ENCODE measurements at regions not wholly inside any gene's neighbourhood (a gene's known extent, or its start where the extent isn't known, plus 50 kb on each side); places are given as distances from the start of the nearest gene placed in this dataset.
"Not testable (repeated sequence)": the region's sequence is repeated elsewhere in the genome, so short reads cannot be mapped to it uniquely, and the experiment has no call there.

DNA sequence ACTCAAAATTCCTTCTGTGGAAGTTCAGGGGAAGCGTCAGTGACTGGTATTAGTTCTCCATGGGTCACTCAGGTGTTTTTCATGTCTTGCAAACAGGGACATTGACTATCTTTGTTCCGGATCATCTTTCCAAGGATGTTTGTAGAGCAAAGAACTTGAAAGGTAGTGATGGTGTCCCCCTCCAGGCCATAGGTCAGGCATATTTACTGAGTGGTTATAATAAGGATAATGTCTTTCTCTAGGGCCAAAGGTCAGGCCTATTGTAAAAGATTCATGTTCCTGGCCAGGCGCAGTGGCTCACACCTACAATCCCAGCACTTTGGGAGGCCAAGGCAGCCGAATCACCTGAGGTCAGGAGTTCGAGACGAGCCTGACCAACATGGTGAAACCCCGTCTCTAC, 614.8 kb downstream of the KIF4B start:
- H3K27me3 Mint-ChIP-seq = peaks cover 6% of the 10 kb centered on the region
- H3K36me3 Mint-ChIP-seq = no peaks in the 10 kb centered on the region
- ChIA-PET CTCF (no interaction called here), POLR2A (no interaction called here)
- intact Hi-C loops (cut with micrococcal nuclease) = no loop called here
- no peaks in the 10 kb centered on the region for H3K4me1 Mint-ChIP-seq (ENCODE audit: low read depth)
- no peaks in the 10 kb centered on the region for H3K9me3 Mint-ChIP-seq
- no peak for DNase-seq
- H3K4me3 Mint-ChIP-seq = no peak overlapping the region
- H3K27ac Mint-ChIP-seq = no peak overlapping the region

DNA sequence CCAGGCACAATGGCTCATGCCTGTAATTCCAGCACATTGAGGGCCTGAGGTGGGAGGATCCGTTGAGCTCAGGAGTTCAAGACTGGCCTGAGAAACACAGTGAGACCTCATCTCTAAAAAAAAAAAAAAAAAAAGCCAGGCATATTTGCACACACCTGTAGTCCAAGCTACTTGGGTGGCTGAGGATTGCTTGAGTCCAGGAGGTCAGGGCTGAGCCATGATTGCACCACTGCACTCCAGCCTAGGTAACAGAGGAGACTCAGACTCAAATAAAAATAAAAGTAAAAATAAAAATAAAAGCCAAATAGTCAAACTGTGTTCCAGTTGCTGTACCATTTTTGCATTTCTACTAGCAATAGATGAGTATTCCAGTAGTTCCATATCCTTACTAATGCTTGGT, 616.0 kb downstream of the KIF4B start:
- Mint-ChIP-seq H3K9me3 (no peaks in the 10 kb centered on the region), H3K4me1 (ENCODE audit: low read depth) (no peaks in the 10 kb centered on the region), H3K4me3 (no peak overlapping the region), H3K27me3 (peaks cover 3% of the 10 kb centered on the region), H3K27ac (no peak overlapping the region), H3K36me3 (no peaks in the 10 kb centered on the region)
- intact Hi-C loops (cut with micrococcal nuclease) = no loop called here
- ChIA-PET POLR2A (no interaction called here), CTCF (no interaction called here)
- no peak for DNase-seq

DNA sequence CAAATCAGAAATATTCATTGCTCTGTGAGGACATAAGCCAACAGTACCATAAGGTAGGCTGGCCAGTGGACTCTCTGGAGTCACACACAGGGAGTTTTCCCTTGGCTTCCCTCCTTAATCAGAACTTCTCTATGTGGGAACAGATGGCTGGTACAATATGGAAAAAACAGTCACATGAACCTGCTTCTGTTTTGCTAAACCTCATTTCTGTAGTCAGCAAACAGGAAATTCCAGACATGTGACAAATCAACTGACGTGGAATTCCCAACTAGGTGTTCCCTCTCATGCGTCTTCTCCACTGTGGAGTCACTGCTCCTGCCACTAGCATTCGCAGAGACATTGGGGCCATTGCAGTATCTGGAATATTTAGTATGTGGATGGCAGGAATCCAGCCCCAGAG, 617.6 kb downstream of the KIF4B start:
- Mint-ChIP-seq H3K36me3 (no peaks in the 10 kb centered on the region), H3K4me1 (ENCODE audit: low read depth) (no peaks in the 10 kb centered on the region), H3K27me3 (peaks cover 3% of the 10 kb centered on the region), H3K27ac (no peak overlapping the region), H3K4me3 (no peak overlapping the region), H3K9me3 (no peaks in the 10 kb centered on the region)
- ChIA-PET CTCF (no interaction called here), POLR2A (no interaction called here)
- intact Hi-C loops (cut with micrococcal nuclease) = no loop called here
- no peak for DNase-seq

DNA sequence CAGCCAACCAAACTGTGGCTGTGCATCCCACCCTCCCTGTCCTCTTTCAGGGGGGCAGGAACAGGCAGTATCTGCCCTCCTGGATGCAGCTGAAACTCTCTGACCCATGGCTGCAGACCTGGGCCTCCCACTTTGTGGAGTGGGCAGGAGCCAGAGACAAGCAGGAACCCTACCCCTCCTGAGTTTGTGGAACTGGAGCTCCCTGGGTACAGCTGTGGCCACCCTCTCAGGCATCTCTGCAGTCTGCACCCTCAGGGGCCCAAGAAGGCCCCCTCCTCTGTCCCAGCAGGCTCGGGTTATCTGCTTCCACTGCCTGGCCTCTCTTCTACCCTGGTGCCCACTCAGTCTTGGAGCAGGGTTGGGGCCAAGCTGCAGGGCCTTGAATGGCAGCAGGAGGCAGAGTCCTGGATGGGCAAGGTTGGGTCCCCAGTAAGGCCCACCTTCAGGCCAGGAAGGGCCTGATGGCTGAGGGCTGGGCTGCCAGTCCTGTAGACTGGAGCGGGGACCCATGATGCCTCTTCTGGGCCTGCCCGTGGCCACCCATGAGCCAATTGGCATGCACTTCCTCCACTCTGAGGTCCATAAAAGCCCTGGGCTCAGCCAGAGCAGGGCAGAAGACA, 619.9 kb downstream of the KIF4B start:
- no peak overlapping the region for H3K4me3 Mint-ChIP-seq
- H3K27me3 Mint-ChIP-seq = no peaks in the 10 kb centered on the region
- CTCF ChIA-PET = no interaction called here
- no peaks in the 10 kb centered on the region for H3K36me3 Mint-ChIP-seq
- no peaks in the 10 kb centered on the region for H3K9me3 Mint-ChIP-seq
- POLR2A ChIA-PET = interaction anchor here (0.6 kb wide), 1 partner anchor 1406 kb away, joined by 3 read pairs; no protein-coding TSS in a partner anchor
- H3K27ac Mint-ChIP-seq = no peak overlapping the region
- no peak for DNase-seq
- intact Hi-C loops (cut with micrococcal nuclease) = no loop called here
- H3K4me1 Mint-ChIP-seq (ENCODE audit: low read depth) = no peaks in the 10 kb centered on the region

DNA sequence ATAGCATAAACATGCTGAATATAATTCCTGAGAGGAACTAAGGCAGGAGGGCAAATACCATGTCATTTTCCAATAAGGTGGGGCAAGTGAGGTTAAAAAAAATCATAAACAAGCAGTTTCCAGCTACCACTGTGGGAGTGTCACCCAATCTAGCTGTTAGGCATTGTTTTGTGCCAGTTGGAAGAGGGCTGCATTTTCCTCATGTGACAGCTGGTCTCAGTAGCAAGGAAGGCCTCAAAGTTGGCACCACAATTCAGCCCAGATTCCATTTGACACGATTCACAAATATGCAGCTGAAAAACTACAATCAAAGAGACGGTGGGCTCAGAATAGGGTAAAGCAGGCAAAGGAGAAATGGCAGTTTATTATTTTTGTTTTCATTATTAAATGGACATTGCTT, 636.1 kb downstream of the KIF4B start:
- Mint-ChIP-seq H3K27ac (no peak overlapping the region), H3K4me1 (ENCODE audit: low read depth) (no peaks in the 10 kb centered on the region), H3K9me3 (no peaks in the 10 kb centered on the region), H3K27me3 (no peaks in the 10 kb centered on the region), H3K4me3 (no peak overlapping the region), H3K36me3 (no peaks in the 10 kb centered on the region)
- intact Hi-C loops (cut with micrococcal nuclease) = no loop called here
- no peak for DNase-seq
- CTCF ChIA-PET = no interaction called here
- POLR2A ChIA-PET = no interaction called here

DNA sequence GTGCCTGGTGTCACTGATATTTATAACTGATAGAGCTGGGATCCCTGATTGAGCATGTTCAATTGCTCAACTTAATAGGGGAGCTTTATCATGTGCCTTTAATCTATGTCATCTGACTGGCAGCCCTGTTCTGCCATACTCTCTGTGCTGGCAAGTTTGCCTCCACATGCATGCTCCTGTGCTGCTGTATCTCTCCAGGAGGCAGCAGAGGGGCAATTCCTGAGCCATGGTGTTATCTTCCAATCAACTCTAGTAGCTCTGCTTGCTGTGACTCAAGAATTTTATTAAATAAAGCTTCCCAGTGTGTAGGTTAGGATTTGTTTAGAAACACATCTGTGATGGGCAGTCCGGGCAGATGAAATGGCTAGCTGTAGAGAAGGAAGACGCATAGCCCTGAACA, 642.0 kb downstream of the KIF4B start:
- DNase-seq = no peak
- Mint-ChIP-seq H3K36me3 (no peaks in the 10 kb centered on the region), H3K27ac (no peak overlapping the region), H3K4me3 (no peak overlapping the region), H3K27me3 (peaks cover 4% of the 10 kb centered on the region), H3K9me3 (peaks cover 2% of the 10 kb centered on the region), H3K4me1 (ENCODE audit: low read depth) (no peaks in the 10 kb centered on the region)
- ChIA-PET POLR2A (no interaction called here), CTCF (interaction anchor here (0.6 kb wide), 1 partner anchor 891 kb away, joined by 3 read pairs; no protein-coding TSS in a partner anchor)
- intact Hi-C loops (cut with micrococcal nuclease) = no loop called here

DNA sequence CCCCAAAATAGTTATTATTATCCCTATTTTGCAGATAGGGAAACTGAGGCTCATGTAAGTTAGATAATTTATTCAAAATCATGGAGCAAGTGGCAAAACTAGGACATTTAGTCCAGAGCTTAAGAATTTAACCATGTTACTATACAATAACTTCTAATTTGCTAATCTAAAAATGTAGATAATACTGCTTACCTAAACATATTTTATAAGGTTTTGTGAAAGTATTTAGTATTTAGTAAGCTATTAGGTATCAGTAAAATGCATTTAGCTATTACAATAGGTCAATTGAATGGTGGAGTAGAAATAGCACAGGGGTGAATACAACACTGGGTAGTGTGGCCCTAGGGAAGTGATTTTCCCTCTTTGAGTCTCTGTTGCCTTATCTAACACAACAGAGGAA, 648.3 kb downstream of the KIF4B start:
- intact Hi-C loops (cut with micrococcal nuclease) = no loop called here
- peaks cover 2% of the 10 kb centered on the region for H3K9me3 Mint-ChIP-seq
- no peak overlapping the region for H3K27ac Mint-ChIP-seq
- no peak overlapping the region for H3K4me3 Mint-ChIP-seq
- no peak for DNase-seq
- ChIA-PET CTCF (no interaction called here), POLR2A (no interaction called here)
- H3K36me3 Mint-ChIP-seq = no peaks in the 10 kb centered on the region
- no peaks in the 10 kb centered on the region for H3K4me1 Mint-ChIP-seq (ENCODE audit: low read depth)
- H3K27me3 Mint-ChIP-seq = peaks cover under 1% of the 10 kb centered on the region

DNA sequence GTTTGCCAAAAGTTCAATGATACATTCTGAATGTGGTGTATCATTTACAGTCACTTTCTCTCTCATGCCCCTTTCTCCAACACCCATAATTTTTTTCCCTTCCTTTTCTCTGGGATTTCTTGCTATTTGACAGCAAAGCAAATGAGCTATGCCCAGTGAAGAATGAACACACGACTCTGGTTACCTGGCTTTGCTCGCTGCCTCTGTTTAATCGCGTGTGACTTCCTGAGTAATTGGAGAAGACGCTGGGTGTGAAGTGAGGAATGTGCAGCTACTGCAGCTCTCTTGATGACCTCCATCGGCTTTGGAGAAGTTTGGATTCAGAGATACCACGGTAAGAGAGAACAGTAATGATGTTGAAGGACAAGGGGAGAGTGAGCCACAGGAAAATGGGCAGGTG, 651.8 kb downstream of the KIF4B start:
- H3K27me3 Mint-ChIP-seq = no peaks in the 10 kb centered on the region
- POLR2A ChIA-PET = no interaction called here
- H3K36me3 Mint-ChIP-seq = no peaks in the 10 kb centered on the region
- CTCF ChIA-PET = no interaction called here
- no peaks in the 10 kb centered on the region for H3K4me1 Mint-ChIP-seq (ENCODE audit: low read depth)
- intact Hi-C loops (cut with micrococcal nuclease) = no loop called here
- H3K9me3 Mint-ChIP-seq = no peaks in the 10 kb centered on the region
- H3K4me3 Mint-ChIP-seq = no peak overlapping the region
- no peak overlapping the region for H3K27ac Mint-ChIP-seq
- no peak for DNase-seq

DNA sequence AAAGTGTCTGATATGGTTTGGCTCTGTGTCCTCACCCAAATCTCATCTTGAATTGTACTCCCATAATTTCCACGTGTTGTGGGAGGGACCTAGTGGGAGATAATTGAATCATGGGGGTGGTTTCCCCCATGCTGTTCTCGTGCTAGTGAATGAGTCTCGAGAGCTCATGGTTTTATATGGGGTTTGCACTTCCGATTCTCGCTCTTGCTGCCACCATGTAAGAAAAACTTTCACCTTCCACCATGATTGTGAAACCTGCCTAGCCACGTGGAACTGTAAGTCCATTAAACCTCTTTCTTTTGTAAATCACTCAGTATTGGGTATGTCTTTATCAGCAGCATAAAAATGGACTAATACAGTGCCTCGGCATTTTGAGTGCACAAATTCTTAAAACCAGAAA, 655.0 kb upstream of the SGCD start:
- H3K9me3 Mint-ChIP-seq; DNase-seq; CTCF ChIA-PET; intact Hi-C loops (cut with micrococcal nuclease); H3K27me3 Mint-ChIP-seq; H3K27ac Mint-ChIP-seq; H3K4me1 Mint-ChIP-seq (ENCODE audit: low read depth); H3K36me3 Mint-ChIP-seq; POLR2A ChIA-PET; H3K4me3 Mint-ChIP-seq: not testable (repeated sequence)

DNA sequence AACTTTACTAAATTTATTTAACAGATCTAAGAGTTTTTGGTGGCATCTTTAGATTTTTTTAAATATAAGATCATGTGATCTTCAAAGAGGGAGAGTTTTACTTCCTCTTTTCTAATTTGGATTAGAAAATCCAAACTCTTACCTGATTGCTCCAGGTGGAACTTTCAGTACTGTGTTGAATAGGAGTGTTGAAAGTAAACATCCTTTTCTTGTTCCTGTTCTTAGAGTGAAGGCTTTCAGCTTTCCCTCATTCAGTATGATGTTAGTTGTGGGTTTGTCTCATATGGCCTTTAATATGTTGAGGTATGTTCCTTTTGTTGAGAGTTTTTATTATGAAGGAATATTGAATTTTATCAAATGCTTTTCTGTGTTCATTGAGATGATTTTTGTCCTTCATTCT, 650.0 kb upstream of the SGCD start:
- H3K9me3 Mint-ChIP-seq = peaks cover 4% of the 10 kb centered on the region
- peaks cover 2% of the 10 kb centered on the region for H3K27me3 Mint-ChIP-seq
- no peak overlapping the region for H3K27ac Mint-ChIP-seq
- H3K4me3 Mint-ChIP-seq = no peak overlapping the region
- POLR2A ChIA-PET = no interaction called here
- H3K36me3 Mint-ChIP-seq = no peaks in the 10 kb centered on the region
- intact Hi-C loops (cut with micrococcal nuclease) = no loop called here
- H3K4me1 Mint-ChIP-seq (ENCODE audit: low read depth) = no peaks in the 10 kb centered on the region
- CTCF ChIA-PET = no interaction called here
- no peak for DNase-seq

DNA sequence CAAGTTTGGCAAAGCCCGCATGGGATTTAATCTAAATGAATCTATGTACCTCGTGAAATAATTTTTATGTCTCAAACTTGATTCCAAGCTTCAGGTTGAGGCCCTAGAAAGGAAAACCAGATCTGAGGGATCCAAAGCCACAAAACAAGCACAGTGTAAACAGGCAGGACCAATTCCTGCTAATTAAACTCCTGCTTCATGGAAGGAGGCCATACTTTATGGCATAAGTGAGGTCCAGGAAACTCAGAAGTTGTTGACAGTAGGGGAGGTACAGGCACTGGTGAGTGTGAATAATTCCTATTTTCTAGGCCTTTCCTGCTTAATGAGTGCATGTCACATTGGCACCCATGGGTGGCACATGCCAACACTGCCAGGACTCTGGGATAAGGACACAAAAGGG, 648.6 kb upstream of the SGCD start:
- peaks cover 2% of the 10 kb centered on the region for H3K27me3 Mint-ChIP-seq
- no peak for DNase-seq
- intact Hi-C loops (cut with micrococcal nuclease) = no loop called here
- no peaks in the 10 kb centered on the region for H3K4me1 Mint-ChIP-seq (ENCODE audit: low read depth)
- no peak overlapping the region for H3K27ac Mint-ChIP-seq
- H3K4me3 Mint-ChIP-seq = no peak overlapping the region
- CTCF ChIA-PET = no interaction called here
- H3K36me3 Mint-ChIP-seq = no peaks in the 10 kb centered on the region
- POLR2A ChIA-PET = no interaction called here
- peaks cover 3% of the 10 kb centered on the region for H3K9me3 Mint-ChIP-seq

DNA sequence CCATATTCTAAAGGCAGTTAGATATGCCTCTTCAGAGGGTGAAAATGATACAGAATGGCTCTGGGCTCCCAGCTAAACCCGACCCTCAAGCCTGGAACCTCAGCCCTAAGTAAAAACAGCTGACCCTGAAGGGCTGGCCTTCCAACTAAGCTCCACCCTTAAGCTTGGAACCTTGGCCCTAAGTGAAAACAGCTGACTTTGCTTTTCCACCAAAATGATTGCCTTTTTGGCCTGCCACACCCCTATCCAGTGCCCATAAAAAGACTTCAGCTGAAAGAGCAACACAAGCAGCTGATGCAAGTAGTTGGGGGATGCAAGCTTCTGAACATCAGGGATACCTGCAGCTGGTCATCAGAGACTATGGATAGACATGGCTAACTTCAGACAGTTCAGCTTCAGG, 647.4 kb upstream of the SGCD start:
- Mint-ChIP-seq H3K4me3 (no peak overlapping the region), H3K4me1 (ENCODE audit: low read depth) (no peaks in the 10 kb centered on the region), H3K27me3 (peaks cover 2% of the 10 kb centered on the region), H3K27ac (no peak overlapping the region), H3K9me3 (peaks cover 3% of the 10 kb centered on the region), H3K36me3 (no peaks in the 10 kb centered on the region)
- ChIA-PET POLR2A (no interaction called here), CTCF (no interaction called here)
- DNase-seq = no peak
- intact Hi-C loops (cut with micrococcal nuclease) = no loop called here

DNA sequence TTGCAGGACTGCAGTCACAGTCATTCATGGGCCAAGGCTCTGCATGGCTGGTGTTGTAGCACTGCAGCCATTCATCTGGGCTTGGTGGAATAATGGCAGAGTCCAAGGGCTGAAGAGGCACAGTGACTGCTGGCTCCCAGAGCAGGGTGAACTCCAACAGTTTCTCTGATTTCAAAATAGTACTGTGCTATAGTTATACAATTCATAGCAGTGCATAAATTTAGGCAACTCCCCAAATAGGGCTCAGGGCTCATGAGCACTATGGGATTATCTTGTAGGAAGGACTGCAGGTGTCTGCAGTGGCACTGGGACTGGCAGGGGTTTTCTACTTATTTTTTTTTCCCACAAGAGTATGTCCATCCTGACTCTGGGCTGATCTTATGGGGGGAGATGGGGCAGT, 642.5 kb upstream of the SGCD start:
- CTCF ChIA-PET = no interaction called here
- no peaks in the 10 kb centered on the region for H3K4me1 Mint-ChIP-seq (ENCODE audit: low read depth)
- POLR2A ChIA-PET = no interaction called here
- no peak overlapping the region for H3K27ac Mint-ChIP-seq
- DNase-seq = no peak
- H3K27me3 Mint-ChIP-seq = peaks cover 2% of the 10 kb centered on the region
- no peak overlapping the region for H3K4me3 Mint-ChIP-seq
- intact Hi-C loops (cut with micrococcal nuclease) = no loop called here
- peaks cover 3% of the 10 kb centered on the region for H3K9me3 Mint-ChIP-seq
- no peaks in the 10 kb centered on the region for H3K36me3 Mint-ChIP-seq

DNA sequence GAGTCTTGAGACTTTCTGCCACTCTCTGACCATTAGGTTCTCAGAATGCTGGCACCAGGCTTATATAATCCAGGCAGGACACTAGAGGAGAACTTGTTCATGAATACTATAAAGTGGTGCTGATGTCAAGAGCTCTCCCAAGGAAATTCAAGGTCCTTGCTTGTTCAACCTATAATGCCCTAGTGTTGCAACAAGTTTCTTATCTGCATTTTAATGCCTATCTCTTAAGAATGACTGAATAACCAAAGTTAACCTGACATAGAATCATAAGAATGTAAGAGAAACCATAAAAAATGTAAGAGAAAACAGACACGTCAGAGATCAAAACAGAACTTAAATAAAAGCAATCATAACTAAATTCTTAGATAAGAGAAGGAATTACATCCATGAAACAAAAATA, 640.8 kb upstream of the SGCD start:
- no peak for DNase-seq
- Mint-ChIP-seq H3K36me3 (no peaks in the 10 kb centered on the region), H3K4me3 (no peak overlapping the region), H3K27ac (no peak overlapping the region), H3K4me1 (ENCODE audit: low read depth) (no peaks in the 10 kb centered on the region), H3K27me3 (no peaks in the 10 kb centered on the region), H3K9me3 (no peaks in the 10 kb centered on the region)
- ChIA-PET CTCF (interaction anchor here (0.6 kb wide), 1 partner anchor 1172 kb away, joined by 3 read pairs; no protein-coding TSS in a partner anchor), POLR2A (no interaction called here)
- intact Hi-C loops (cut with micrococcal nuclease) = no loop called here

All from activated CD4-positive, alpha-beta memory T cell treated with anti-CD3 and anti-CD28 coated beads for 36 hours (primary cell).